ENCODE measurements at regions not wholly inside any gene's neighbourhood (a gene's known extent, or its start where the extent isn't known, plus 50 kb on each side); places are given as distances from the start of the nearest gene placed in this dataset.

DNA sequence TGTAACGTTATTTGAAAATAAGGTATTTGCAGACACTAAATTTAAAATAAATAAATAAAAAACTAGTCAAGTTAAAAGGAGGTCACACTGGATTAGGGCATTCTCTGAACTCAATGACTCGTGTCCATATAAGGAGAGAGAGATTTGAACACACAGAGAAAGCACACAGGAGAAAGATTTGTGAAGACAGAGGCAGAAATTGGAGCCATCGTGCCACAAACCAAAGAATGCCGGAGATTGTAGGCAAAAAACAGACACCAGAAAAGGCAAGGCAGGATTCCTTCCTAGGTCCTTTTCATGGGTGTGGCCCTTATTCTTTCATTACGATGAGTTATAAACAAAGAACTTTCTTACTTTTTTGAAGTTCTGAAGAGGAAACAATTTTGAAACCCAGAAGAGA, 981.5 kb downstream of the DCDC2C start:
- no peak overlapping the region for H3K4me3 ChIP-seq (replicated peaks; ENCODE audit: low read depth, low read length)
- DNase-seq (ENCODE audit: low read depth) = no peak
- TF ChIP-seq, protein P1, sequence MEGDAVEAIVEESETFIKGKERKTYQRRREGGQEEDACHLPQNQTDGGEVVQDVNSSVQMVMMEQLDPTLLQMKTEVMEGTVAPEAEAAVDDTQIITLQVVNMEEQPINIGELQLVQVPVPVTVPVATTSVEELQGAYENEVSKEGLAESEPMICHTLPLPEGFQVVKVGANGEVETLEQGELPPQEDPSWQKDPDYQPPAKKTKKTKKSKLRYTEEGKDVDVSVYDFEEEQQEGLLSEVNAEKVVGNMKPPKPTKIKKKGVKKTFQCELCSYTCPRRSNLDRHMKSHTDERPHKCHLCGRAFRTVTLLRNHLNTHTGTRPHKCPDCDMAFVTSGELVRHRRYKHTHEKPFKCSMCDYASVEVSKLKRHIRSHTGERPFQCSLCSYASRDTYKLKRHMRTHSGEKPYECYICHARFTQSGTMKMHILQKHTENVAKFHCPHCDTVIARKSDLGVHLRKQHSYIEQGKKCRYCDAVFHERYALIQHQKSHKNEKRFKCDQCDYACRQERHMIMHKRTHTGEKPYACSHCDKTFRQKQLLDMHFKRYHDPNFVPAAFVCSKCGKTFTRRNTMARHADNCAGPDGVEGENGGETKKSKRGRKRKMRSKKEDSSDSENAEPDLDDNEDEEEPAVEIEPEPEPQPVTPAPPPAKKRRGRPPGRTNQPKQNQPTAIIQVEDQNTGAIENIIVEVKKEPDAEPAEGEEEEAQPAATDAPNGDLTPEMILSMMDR (IDR thresholded peaks at IDR 0.05; ENCODE audit: low read length, missing control alignments) = no peak

DNA sequence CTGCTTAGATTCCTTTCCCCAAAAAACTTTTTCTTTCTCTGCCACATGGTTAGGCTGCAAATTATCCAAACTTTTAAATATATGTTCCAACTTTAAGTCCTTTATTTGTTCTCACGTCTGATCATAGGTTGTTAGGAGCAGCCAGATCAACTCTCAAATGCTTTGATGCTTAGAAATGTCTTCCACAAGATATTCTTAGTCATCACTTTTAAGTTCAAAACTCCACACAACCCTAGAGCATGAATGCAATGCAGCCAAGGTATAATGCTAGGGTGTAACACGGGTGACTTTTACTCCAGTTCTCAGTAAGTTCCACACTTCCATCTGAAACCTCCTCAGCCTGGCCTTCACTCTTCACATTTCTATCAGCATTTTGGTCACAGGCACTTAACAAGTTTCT, 987.5 kb downstream of the DCDC2C start:
- no peak for DNase-seq (ENCODE audit: low read depth)
- TF ChIP-seq, protein P1 (IDR thresholded peaks at IDR 0.05; ENCODE audit: low read length, missing control alignments) = no peak
- H3K4me3 ChIP-seq (replicated peaks; ENCODE audit: low read depth, low read length) = no peak overlapping the region

DNA sequence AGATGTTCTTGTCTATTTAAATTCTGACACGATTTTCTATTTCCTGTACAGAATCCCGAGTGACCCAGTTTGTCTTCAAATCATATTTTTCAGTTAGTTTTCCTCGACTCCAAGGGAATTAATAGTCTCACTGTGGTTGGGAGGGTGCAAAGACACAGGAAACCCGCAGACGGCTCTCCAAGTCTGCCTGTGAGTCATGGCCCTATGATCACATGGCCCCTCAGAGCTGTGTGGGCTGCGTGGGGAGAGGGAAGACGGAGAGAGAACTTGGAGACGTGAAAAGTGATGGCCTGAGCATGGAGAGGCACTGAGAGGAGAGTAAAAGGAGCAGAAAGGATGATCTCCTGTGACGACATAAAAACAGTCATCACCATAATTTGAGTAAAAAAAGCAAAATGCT, 989.9 kb downstream of the DCDC2C start:
- TF ChIP-seq, protein P1 (IDR thresholded peaks at IDR 0.05; ENCODE audit: low read length, missing control alignments) = no peak
- peak; percentile 4 for DNase-seq (ENCODE audit: low read depth)
- H3K4me3 ChIP-seq (replicated peaks; ENCODE audit: low read depth, low read length) = no peak overlapping the region

DNA sequence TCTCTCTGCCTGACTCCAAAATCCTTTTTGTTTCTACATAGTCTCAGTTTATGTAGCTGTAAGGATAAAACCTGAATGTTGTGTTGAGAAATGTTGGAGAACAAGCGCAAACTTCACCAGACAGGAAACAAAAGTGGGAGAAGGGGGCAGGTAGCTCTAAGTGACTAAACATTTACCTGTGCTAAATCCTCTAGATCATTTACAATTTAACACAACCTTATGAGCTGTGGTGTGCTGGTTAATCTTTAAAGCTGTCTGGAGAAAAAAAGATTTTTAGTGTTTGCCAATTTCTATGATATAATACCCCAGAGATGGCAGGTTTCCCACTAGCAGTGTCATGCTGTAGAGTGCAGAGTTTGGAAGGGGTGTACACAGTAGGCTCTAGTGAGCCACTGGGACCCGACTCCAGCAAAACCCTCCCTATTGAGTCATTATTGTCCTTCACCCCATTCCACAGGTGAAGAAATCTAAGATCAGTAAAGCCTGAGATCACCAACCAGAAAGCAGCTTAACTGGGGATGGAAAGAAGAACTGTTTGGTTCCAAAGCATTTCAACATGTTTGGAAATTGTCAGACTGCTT, 992.0 kb downstream of the DCDC2C start:
- no peak overlapping the region for H3K4me3 ChIP-seq (replicated peaks; ENCODE audit: low read depth, low read length)
- TF ChIP-seq, protein P1 (IDR thresholded peaks at IDR 0.05; ENCODE audit: low read length, missing control alignments) = no peak
- no peak for DNase-seq (ENCODE audit: low read depth)

DNA sequence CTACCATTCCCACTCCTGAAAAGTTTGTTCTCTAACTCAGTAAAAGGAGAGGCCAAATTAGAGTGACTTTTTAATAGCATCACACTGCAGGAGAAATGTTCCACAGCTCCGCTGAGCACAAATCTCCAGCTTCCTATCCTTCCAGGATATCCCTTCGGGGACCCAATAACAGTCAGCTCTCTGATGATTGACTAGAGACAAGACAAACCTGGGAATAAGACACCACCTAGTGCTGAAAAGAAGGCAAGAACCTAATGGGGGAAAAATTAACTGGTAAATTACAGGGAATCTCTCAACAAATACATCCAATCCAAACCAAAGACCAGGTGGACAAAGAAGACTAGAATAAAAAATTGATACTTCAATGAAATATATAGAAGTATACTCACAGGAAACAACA, 977.1 kb upstream of the SOX11 start:
- TF ChIP-seq, protein P1 (IDR thresholded peaks at IDR 0.05; ENCODE audit: low read length, missing control alignments) = no peak
- DNase-seq (ENCODE audit: low read depth) = no peak
- no peak overlapping the region for H3K4me3 ChIP-seq (replicated peaks; ENCODE audit: low read depth, low read length)

DNA sequence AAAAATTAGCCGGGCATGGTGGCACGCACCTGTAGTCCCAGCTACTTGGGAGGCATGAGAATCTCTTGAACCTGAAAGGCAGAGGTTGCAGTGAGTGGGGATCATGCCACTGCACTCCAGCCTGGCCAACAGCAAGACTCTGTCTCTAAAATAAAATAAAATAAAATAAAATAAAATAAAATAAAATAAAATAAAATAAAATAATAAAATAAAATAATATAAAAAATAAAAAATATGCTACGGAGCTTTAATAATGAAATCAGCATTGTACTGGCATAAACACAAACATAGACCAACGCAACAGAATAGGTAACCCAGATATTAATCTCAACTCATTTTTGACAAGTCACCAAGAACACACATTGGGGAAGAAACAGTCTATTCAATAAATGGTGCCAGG, 973.4 kb upstream of the SOX11 start:
- no peak for DNase-seq (ENCODE audit: low read depth)
- no peak overlapping the region for H3K4me3 ChIP-seq (replicated peaks; ENCODE audit: low read depth, low read length)
- TF ChIP-seq, protein P1 (IDR thresholded peaks at IDR 0.05; ENCODE audit: low read length, missing control alignments) = no peak

DNA sequence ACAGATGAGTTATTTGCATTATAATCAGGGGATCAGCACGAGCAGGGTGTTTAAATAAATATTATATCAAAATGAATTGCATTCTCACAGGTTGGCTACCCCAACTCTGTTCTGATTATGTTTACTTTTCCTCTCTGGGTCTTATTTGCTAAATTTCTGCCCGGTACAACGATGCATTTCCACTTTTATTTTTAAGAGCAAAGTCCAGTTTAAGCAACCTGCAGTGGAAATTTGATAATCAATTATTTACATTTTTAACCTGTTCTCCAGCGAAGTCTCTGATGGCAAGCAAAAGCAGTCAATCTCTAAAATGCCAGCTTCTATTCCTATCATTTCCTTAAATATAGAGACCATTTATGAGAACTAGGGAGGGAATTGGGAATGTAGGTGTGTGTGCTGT, 966.6 kb upstream of the SOX11 start:
- no peak for DNase-seq (ENCODE audit: low read depth)
- H3K4me3 ChIP-seq (replicated peaks; ENCODE audit: low read depth, low read length) = no peak overlapping the region
- TF ChIP-seq, protein P1 (IDR thresholded peaks at IDR 0.05; ENCODE audit: low read length, missing control alignments) = no peak

Data from fibroblast of pulmonary artery (primary cell).